GDM1 (cell line): ENCODE measurements at regions not wholly inside any gene's neighbourhood (a gene's known extent, or its start where the extent isn't known, plus 50 kb on each side); places are given as distances from the start of the nearest gene placed in this dataset.
"Not testable (repeated sequence)": the region's sequence is repeated elsewhere in the genome, so short reads cannot be mapped to it uniquely, and the experiment has no call there.

ENCODE experiments used
- DNase-seq: peaks from one replicate; lab custom pipeline; 2025; lab: John Stamatoyannopoulos, UW

DNA sequence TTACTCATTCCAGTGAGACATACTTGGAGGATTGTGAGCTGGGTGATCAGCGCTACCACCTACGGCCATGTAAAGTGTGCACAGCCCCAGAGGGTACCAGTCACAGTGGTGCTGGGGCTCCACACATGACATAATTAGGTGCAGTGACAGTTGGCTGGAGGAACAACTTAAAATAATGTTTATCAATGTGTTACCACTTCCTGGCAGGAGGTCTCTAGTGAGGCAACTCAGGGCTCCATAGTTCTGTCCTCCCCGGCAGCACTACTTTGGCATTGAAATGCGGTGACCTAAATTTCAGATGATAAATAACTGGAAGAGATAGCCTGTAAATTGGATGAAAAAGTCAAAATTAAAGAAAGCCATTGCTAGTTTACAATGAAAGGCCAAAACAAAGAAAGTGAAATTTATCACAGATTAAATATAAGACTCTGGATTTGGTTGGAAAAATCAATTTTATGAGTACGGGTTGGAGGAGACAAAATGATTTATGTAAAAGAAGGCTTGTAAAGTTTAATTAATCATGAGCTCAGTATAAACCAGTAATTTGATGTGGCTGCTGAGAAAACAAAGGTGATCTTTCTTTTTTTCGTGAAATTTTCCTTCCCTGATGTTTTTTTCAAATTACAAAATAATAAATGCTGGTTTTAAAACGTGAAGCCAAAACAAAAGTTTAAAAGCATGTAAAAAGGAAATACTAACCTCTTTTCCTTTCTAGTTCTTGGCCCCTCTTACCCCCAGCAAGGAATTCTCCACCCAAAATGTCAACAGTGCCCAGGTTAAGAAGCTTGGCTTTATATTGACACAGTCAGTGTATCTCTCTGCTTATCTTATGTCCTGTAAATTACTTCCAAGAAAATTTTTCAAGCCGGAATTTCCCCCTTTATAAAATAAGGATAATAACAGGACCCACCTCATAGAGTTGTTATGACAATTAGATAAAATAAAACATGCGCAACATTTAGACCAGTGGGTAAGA lies 126.7 kb upstream of the NOX3 start:
- DNase-seq: no peak

DNA sequence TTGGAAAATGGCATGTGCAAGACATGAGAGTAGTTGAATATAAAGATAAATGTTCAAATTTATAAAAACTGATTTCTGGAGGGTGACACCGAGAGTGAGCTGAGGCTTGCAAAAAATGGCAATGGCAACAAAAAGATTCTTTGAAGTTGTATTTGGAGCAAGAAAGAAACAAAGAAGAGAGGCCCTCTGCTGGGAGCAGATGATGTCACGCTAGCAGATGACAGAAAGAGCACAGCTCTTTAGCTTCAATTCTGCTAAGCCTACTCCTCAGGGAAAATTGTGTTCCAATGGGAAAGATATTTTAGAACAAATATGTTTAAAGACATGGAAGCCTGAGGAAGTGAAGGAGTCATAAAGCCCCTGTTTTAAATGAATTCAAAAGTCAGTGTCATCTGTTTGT lies 125.3 kb upstream of the NOX3 start:
- no peak for DNase-seq

- DNase-seq: no peak
Measured at GRCh38 chr6:155578251-155578650, 122.6 kb upstream of the NOX3 start.

GRCh38 chr6:155561966-155562364 lies 106.3 kb upstream of the NOX3 start:
- DNase-seq: no peak

DNA sequence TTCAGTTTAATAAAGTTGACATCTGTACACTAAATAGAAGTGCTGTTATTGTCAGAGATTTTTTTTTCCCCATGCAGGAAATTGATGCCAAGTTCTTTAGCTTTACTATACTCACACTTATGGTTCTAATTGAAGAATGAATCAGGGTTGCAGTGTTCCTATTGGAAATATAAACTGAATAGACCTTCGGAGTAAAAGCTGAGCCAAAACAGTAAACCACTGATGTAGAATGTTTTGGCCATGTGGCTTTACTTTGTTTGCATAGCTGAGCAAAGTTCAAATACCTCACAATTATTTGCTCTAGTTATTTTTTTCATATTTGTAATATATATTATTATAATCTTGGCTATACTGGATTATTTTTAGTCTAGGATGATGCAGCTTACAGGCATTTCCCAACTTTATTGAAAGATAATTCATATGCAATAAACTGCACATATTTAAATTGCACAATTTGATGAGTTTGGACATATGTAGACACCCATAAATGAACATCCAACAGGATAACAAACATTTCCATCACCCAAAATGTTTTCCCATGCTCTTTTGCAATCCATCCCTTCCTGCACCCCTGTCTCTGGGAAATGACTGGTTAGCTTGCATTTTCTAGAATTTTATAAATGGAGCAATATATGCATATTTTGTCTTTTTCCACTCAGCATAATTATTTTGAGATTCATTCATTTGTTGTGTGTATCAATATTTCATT lies 105.8 kb upstream of the NOX3 start:
- no peak for DNase-seq

DNA sequence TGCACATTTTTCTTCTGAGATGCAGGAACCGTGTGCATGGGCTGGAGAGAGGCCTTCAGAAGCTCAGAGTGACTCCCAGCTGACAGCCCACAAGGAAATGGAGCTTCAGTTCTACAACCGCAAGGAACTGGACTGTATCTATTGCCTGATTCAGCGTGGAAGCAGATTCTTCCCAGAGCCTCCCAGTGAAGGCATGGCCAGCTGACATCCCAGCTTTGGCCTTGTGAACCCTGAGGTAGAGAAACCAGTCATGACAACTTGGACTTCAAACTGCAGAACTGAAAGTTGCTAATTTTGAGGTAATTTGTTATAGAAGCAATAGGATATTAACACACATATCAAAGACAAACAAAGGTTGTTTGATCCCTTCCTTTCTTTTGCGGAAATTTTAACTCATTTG lies 94.3 kb upstream of the NOX3 start:
- DNase-seq: no peak

GRCh38 chr6:155549028-155549798 lies 93.6 kb upstream of the NOX3 start:
- DNase-seq: no peak

- DNase-seq: no peak
Measured at GRCh38 chr6:155548576-155548975, 92.9 kb upstream of the NOX3 start.

GRCh38 chr6:155544677-155545076 lies 89.0 kb upstream of the NOX3 start:
- DNase-seq: no peak

- no peak for DNase-seq
Measured at GRCh38 chr6:155543166-155543847, 87.7 kb upstream of the NOX3 start.

DNA sequence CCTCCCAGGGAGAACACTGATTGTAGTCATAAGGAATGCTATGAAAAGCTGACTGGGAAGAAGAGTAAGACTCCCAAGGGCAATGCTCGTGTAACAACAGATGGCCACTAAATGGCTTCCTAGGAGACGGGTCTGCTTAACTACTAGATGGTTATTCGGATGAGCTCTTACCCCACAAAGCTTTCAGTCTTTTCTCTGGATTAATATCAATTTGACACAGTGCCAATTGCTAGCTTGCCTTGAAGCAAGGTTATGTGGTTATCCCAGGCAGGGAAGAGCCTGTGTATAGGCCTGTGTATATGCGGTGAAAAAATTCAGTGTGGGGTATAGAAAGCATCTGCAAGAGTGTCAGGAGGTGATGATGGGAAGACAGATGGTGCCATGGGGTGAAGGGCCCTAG lies 86.4 kb upstream of the NOX3 start:
- DNase-seq: no peak

DNA sequence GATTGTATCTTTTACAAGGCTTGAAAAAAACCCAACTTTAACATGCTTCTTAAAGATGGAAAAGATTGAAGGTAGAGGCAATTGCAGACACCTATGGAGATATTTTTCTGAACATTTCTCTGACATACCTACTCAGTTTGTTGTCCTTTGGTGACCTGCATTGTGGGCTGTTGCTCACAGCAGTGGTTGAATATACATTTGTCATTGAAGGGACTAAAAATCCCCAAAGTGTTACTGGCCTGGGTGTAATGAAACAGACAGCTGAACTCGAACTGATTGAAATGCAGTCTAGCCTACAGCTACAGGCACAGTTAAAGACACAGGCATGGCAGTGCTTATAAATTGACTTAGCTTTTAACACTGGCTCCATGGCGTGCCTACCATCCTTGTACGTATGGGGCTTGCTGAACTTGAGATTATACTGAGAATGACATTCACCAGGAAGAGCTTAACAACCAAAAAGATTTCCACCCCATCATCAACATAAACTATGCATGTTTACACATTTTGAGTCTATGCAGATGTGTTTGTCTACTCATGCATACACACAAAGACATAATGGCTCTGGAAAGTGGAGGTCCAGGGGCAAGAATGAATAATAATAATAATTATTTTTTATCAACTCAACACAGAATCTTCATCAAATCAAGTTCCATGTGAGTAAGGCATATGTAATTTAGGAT lies 83.2 kb upstream of the NOX3 start:
- no peak for DNase-seq

- DNase-seq: no peak
Measured at GRCh38 chr6:155534678-155535077, 79.0 kb upstream of the NOX3 start.

DNA sequence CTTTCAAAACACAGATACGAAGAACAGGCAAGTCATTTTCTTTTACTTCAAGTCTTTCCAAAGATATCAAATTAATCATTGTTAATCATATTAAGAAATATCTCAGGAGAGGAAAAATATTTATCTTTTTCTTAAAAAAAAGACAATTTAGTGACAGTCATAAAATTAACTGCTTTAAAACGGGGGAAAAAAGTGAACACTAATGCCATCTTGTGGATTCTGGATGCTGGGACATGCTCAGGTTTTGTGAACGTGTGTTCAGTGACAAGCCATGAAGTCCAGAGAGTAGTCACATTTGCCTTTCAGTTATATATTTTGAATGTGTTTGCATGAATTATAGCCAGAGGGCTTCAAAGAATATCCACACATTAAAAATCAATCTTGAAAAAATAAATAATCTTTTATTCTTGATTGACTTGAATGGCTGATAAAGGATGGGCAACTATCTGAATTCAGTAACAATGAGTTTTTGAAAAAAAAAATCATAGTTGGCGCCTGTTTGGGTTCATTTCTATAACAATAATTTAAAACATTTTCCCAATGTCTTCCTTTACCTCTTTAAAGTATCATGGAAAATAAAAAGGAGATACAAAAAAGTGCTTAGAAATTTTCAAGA lies 74.7 kb upstream of the NOX3 start:
- DNase-seq: peak; percentile 1

GRCh38 chr6:155529814-155530213 lies 74.2 kb upstream of the NOX3 start:
- not testable (repeated sequence) for DNase-seq

DNA sequence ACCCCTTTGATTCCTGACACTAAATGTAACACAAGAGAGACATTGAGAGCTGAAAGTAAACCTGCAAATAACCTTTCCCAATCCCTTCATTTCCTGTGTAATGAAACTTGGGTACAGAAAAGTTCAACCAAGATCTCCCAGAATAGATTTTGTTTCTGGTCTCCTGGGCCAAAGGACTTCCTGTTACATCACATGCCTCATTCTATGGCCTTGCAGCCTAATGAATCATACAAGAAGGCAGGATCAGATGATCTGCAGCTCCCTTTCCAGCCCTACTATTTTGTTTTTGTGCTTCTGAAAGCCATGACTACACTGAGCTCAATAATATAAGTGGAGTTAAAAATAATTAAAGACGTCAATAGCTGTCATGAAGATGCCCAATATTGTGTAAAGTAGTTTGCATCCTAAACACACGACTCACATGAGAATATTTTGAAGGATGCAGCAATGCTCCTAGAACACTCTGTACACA lies 73.4 kb upstream of the NOX3 start:
- DNase-seq: no peak

GRCh38 chr6:155528335-155528734 lies 72.7 kb upstream of the NOX3 start:
- no peak for DNase-seq

- no peak for DNase-seq
Measured at GRCh38 chr6:155527443-155527842, 71.8 kb upstream of the NOX3 start.

GRCh38 chr6:155523821-155524651 lies 68.4 kb upstream of the NOX3 start:
- no peak for DNase-seq

- no peak for DNase-seq
Measured at GRCh38 chr6:155521719-155522118, 66.1 kb upstream of the NOX3 start.
